ENCODE measurements at regions not wholly inside any gene's neighbourhood (a gene's known extent, or its start where the extent isn't known, plus 50 kb on each side); places are given as distances from the start of the nearest gene placed in this dataset.
"Not testable (repeated sequence)": the region's sequence is repeated elsewhere in the genome, so short reads cannot be mapped to it uniquely, and the experiment has no call there.

DNA sequence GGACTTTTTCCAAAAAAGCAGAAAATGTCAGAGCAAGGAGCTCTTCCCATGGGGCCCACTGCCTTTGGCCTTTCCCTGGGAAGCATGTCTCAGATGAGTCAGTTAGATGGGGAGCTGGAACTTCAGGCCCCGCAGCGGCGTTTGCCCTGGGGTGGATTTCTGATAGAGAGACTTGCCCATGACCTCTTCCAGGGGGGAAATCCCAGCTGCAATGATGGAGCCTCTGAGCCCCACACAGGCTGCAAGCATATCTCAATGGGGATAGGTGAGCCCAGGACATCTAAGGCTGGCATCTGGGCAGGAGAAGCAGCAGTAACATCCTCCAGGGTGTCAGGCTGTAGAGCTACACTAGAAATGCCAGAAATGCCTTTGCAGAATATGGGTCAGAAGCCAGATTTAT is 269.2 kb upstream of the TCERG1L start:
- no peaks in the 10 kb centered on the region for H3K36me3 ChIP-seq
- peak in 1 of 2 donors; percentile 58 for DNase-seq (ENCODE audit: low spot score in 2 of 2)
- no peak overlapping the region for H3K27ac ChIP-seq
- no peaks in the 10 kb centered on the region for H3K27me3 ChIP-seq
- TF ChIP-seq POLR2A (IDR thresholded peaks at IDR 0.05): no peak
- no peak for TF ChIP-seq POLR2AphosphoS5 (IDR thresholded peaks at IDR 0.05)
- no peak for TF ChIP-seq CTCF (IDR thresholded peaks at IDR 0.05)
- TF ChIP-seq EP300 (IDR thresholded peaks at IDR 0.05): no peak
- no peak overlapping the region for H3K4me3 ChIP-seq
- no peaks in the 10 kb centered on the region for H3K4me1 ChIP-seq
- no peaks in the 10 kb centered on the region for H3K9me3 ChIP-seq
- no CpG with 5 or more reads among the region's 3 CpGs for WGBS

DNA sequence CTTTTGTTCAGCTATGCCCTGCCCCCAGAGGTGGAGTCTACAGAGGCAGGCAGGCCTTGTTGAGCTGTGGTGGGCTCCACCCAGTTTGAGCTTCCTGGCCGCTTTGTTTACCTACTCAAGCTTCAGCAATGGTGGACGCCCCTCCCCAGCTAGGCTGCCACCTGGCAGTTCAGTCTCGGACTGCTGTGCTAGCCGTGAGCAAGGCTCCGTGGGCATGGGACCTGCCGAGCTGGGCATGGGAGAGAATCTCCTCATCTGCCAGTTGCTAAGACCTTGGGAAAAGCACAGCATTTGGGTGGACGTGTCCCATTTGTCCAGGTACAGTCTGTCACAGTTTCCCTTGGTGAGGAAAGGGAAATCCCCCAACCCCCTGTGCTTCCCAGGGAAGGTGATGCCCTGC is 270.0 kb upstream of the TCERG1L start:
- H3K4me1 ChIP-seq, H3K27ac ChIP-seq, H3K9me3 ChIP-seq, H3K4me3 ChIP-seq, H3K36me3 ChIP-seq, H3K27me3 ChIP-seq: not testable (repeated sequence)
- 86% methylated on average over 1 of the region's 7 CpGs for WGBS
- DNase-seq (ENCODE audit: low spot score in 2 of 2): peak in 1 of 2 donors; percentile 62

DNA sequence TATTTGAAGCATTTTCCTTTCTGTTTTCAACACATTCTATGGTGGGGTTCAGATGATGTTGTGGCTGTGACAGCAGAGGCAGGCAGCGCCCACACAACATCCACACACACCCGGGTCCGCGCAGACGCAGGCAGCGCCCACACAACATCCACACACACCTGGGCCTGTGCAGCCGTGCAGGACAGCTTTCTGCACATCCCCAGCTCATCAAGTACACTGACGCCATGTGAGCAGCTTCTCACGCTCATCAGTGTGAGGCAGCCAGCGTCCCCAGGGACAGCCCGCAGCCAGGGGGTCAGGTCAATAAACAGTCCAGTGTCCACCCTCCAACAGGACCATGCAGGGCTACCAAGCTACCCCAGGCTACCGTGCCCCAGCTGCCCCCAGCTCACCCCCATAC is 272.8 kb upstream of the TCERG1L start:
- DNase-seq (ENCODE audit: low spot score in 2 of 2): no peak
- Histone ChIP-seq H3K9me3 (no peaks in the 10 kb centered on the region), H3K36me3 (no peaks in the 10 kb centered on the region), H3K4me1 (no peaks in the 10 kb centered on the region), H3K4me3 (no peak overlapping the region), H3K27ac (no peak overlapping the region), H3K27me3 (no peaks in the 10 kb centered on the region)
- TF ChIP-seq POLR2AphosphoS5 (IDR thresholded peaks at IDR 0.05) (no peak), EP300 (IDR thresholded peaks at IDR 0.05) (no peak), CTCF (IDR thresholded peaks at IDR 0.05) (no peak), POLR2A (IDR thresholded peaks at IDR 0.05) (no peak)
- WGBS: 90% methylated on average over 12 of the region's 12 CpGs

- Histone ChIP-seq H3K27ac (no peak overlapping the region), H3K27me3 (no peaks in the 10 kb centered on the region), H3K4me1 (no peaks in the 10 kb centered on the region), H3K4me3 (no peak overlapping the region), H3K9me3 (no peaks in the 10 kb centered on the region), H3K36me3 (no peaks in the 10 kb centered on the region)
- TF ChIP-seq POLR2AphosphoS5 (IDR thresholded peaks at IDR 0.05): no peak
- no peak for TF ChIP-seq CTCF (IDR thresholded peaks at IDR 0.05)
- no peak for TF ChIP-seq EP300 (IDR thresholded peaks at IDR 0.05)
- TF ChIP-seq POLR2A (IDR thresholded peaks at IDR 0.05): no peak
- no peak for DNase-seq (ENCODE audit: low spot score in 2 of 2)
- WGBS: 74% methylated on average over 3 of the region's 3 CpGs
Observed at GRCh38 chr10:131585761-131586160, 274.2 kb upstream of the TCERG1L start.

DNA sequence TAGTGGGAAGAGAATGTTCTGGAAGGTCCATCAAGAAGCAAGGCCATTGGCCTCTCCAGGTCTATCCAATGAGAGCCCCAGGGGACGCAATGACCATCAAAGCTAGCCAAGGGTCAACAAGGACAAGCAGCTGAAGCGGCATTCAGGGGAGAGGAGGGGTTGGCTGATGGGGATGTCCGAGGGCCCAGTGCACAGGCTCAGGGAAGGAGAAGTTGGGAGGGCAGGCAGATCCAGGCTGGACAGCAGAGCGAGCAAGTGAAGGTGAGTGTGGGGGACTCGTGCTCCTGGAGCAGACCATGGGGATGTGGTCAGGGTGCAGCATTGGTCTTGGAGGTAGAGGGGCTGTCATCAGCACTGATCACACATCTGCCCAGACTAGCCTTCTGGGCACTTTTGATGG is 275.4 kb upstream of the TCERG1L start:
- no peak overlapping the region for H3K4me3 ChIP-seq
- WGBS: 91% methylated on average over 5 of the region's 5 CpGs
- H3K27ac ChIP-seq: no peak overlapping the region
- DNase-seq (ENCODE audit: low spot score in 2 of 2): no peak
- H3K36me3 ChIP-seq: no peaks in the 10 kb centered on the region
- H3K9me3 ChIP-seq: peaks cover 4% of the 10 kb centered on the region
- no peaks in the 10 kb centered on the region for H3K27me3 ChIP-seq
- no peaks in the 10 kb centered on the region for H3K4me1 ChIP-seq
- TF ChIP-seq EP300 (IDR thresholded peaks at IDR 0.05) (no peak), POLR2AphosphoS5 (IDR thresholded peaks at IDR 0.05) (no peak), CTCF (IDR thresholded peaks at IDR 0.05) (no peak), POLR2A (IDR thresholded peaks at IDR 0.05) (no peak)

- Histone ChIP-seq H3K27ac (no peak overlapping the region), H3K36me3 (no peaks in the 10 kb centered on the region), H3K4me1 (no peaks in the 10 kb centered on the region), H3K27me3 (no peaks in the 10 kb centered on the region), H3K4me3 (no peak overlapping the region), H3K9me3 (peaks cover 7% of the 10 kb centered on the region)
- no peak for DNase-seq (ENCODE audit: low spot score in 2 of 2)
- TF ChIP-seq EP300 (IDR thresholded peaks at IDR 0.05) (no peak), POLR2AphosphoS5 (IDR thresholded peaks at IDR 0.05) (no peak), CTCF (IDR thresholded peaks at IDR 0.05) (no peak), POLR2A (IDR thresholded peaks at IDR 0.05) (no peak)
- WGBS: 81% methylated on average over 7 of the region's 11 CpGs
Observed at GRCh38 chr10:131587976-131588680, 276.6 kb upstream of the TCERG1L start.

All from suprapubic skin (tissue), 4 donors.